ENCODE measurements at regions not wholly inside any gene's neighbourhood (a gene's known extent, or its start where the extent isn't known, plus 50 kb on each side); places are given as distances from the start of the nearest gene placed in this dataset.

DNA sequence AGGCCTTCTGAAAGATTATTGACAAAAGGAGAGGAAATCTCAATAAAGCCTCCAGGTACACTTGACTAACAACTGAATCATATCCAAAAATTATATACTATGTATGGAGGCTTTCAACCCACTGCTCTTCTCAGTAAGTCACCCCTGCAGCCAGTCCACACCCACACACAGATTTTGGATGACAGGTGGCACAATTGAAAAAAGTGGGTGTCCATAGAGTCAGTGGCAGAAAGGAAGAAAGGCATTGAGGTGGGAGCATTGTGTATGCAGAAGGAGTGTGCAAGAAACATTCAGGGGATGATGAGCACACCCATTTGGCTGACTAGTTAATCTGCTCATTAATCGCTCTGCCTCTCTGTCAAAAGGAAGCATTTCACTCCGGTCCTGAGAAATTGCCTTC is 150.6 kb upstream of the IL12B start:
- Histone ChIP-seq H3K4me1 (ENCODE audit: control insufficient read depth in 4 of 4, insufficient read depth in 4 of 4, low read length in 3 of 4) (no peaks in the 10 kb centered on the region), H3K27ac (ENCODE audit: low read depth in 1 of 2, low read length in 2 of 2) (no peak overlapping the region), H3K27me3 (ENCODE audit: control insufficient read depth in 4 of 4, insufficient read depth in 4 of 4, low read length in 3 of 4) (no peaks in the 10 kb centered on the region), H3K4me3 (ENCODE audit: low read depth in 1 of 3, low read length in 3 of 3) (no peak overlapping the region), H3K36me3 (ENCODE audit: control insufficient read depth in 4 of 4, insufficient read depth in 3 of 4, low read depth in 1 of 4, low read length in 3 of 4) (no peaks in the 10 kb centered on the region), H3K9ac (ENCODE audit: low read depth in 1 of 2, low read length in 2 of 2) (no peak overlapping the region), H3K9me3 (ENCODE audit: control insufficient read depth in 4 of 4, low read length in 3 of 4) (no peaks in the 10 kb centered on the region)
- TF ChIP-seq SP1 (IDR thresholded peaks at IDR 0.05), result no peak
- TF ChIP-seq FOXA1 (IDR thresholded peaks at IDR 0.05), result no peak
- TF ChIP-seq RXRA (IDR thresholded peaks at IDR 0.05), result no peak
- TF ChIP-seq NR2F2 (IDR thresholded peaks at IDR 0.05), result no peak
- TF ChIP-seq RAD21 (IDR thresholded peaks at IDR 0.05), result no peak
- no peak for TF ChIP-seq YY1 (IDR thresholded peaks at IDR 0.05)
- no peak for TF ChIP-seq EGR1 (IDR thresholded peaks at IDR 0.05; ENCODE audit: low read depth in 2 of 2)
- no peak for TF ChIP-seq FOXA2 (IDR thresholded peaks at IDR 0.05)
- no peak for TF ChIP-seq TAF1 (conservative IDR thresholded peaks at IDR 0.05)
- WGBS, result 95% methylated on average over 2 of the region's 2 CpGs
- no peak for DNase-seq (ENCODE audit: low spot score)

DNA sequence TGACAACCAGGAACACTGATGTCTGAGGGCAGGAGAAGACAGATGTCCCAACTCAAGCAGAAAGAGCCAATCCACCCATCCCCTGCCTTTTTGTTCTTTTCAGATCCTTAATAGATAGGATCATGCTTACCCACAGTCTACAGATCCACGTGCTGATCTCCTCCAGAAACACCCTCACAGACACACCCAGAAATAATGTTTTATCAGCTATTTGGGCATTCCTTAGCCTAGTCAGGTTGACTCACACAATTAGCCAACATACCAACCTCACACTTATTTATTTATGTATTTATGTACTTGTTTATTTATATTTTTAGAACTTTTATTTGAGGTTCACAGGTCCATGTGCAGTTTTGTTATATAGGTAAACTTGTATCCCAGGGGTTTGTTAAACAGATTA is 151.5 kb upstream of the IL12B start:
- no peak for DNase-seq (ENCODE audit: low spot score)
- H3K4me3 ChIP-seq (ENCODE audit: low read depth in 1 of 3, low read length in 3 of 3), result no peak overlapping the region
- TF ChIP-seq YY1 (IDR thresholded peaks at IDR 0.05) (no peak), RAD21 (IDR thresholded peaks at IDR 0.05) (no peak), NR2F2 (IDR thresholded peaks at IDR 0.05) (no peak)
- TF ChIP-seq, protein P1, sequence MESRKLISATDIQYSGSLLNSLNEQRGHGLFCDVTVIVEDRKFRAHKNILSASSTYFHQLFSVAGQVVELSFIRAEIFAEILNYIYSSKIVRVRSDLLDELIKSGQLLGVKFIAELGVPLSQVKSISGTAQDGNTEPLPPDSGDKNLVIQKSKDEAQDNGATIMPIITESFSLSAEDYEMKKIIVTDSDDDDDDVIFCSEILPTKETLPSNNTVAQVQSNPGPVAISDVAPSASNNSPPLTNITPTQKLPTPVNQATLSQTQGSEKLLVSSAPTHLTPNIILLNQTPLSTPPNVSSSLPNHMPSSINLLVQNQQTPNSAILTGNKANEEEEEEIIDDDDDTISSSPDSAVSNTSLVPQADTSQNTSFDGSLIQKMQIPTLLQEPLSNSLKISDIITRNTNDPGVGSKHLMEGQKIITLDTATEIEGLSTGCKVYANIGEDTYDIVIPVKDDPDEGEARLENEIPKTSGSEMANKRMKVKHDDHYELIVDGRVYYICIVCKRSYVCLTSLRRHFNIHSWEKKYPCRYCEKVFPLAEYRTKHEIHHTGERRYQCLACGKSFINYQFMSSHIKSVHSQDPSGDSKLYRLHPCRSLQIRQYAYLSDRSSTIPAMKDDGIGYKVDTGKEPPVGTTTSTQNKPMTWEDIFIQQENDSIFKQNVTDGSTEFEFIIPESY (IDR thresholded peaks at IDR 0.05), result no peak
- TF ChIP-seq, protein P2, sequence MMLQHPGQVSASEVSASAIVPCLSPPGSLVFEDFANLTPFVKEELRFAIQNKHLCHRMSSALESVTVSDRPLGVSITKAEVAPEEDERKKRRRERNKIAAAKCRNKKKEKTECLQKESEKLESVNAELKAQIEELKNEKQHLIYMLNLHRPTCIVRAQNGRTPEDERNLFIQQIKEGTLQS (IDR thresholded peaks at IDR 0.05), result no peak
- no peaks in the 10 kb centered on the region for H3K27me3 ChIP-seq (ENCODE audit: control insufficient read depth in 4 of 4, insufficient read depth in 4 of 4, low read length in 3 of 4)
- no peak overlapping the region for H3K27ac ChIP-seq (ENCODE audit: low read depth in 1 of 2, low read length in 2 of 2)
- H3K9me3 ChIP-seq (ENCODE audit: control insufficient read depth in 4 of 4, low read length in 3 of 4), result no peaks in the 10 kb centered on the region
- no peak overlapping the region for H3K9ac ChIP-seq (ENCODE audit: low read depth in 1 of 2, low read length in 2 of 2)
- H3K36me3 ChIP-seq (ENCODE audit: control insufficient read depth in 4 of 4, insufficient read depth in 3 of 4, low read depth in 1 of 4, low read length in 3 of 4), result no peaks in the 10 kb centered on the region
- WGBS, result 83% methylated on average over 1 of the region's 1 CpG
- H3K4me1 ChIP-seq (ENCODE audit: control insufficient read depth in 4 of 4, insufficient read depth in 4 of 4, low read length in 3 of 4), result no peaks in the 10 kb centered on the region

DNA sequence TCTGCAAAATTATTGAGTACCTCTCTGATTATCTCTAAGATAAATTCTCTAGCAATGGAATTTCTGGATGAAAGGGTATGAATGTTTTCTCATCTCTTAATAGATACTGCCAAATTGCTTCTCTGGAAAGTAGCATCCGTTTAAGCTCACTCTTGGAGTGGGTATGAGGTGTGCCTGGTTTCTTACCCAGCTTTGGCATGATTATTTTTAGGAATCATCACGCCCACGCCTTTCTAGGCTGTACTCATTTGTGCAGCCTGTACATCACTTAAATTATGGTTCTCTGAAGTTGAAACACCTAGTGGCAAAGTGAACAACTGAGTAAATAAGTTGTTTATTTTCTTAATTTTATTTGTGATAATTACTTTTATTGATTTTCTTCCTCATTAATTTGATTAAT is 156.5 kb upstream of the IL12B start:
- no peaks in the 10 kb centered on the region for H3K36me3 ChIP-seq (ENCODE audit: control insufficient read depth in 4 of 4, insufficient read depth in 3 of 4, low read depth in 1 of 4, low read length in 3 of 4)
- TF ChIP-seq, protein P1 (IDR thresholded peaks at IDR 0.05), result no peak
- no peak for TF ChIP-seq GABPA (IDR thresholded peaks at IDR 0.05 in 1 of 2, conservative IDR thresholded peaks at IDR 0.05 in 1 of 2)
- TF ChIP-seq NR2F2 (IDR thresholded peaks at IDR 0.05), result no peak
- no peak for TF ChIP-seq HNF4A (conservative IDR thresholded peaks at IDR 0.05)
- no peak for TF ChIP-seq RXRA (IDR thresholded peaks at IDR 0.05)
- TF ChIP-seq YY1 (IDR thresholded peaks at IDR 0.05), result no peak
- TF ChIP-seq, protein P3, sequence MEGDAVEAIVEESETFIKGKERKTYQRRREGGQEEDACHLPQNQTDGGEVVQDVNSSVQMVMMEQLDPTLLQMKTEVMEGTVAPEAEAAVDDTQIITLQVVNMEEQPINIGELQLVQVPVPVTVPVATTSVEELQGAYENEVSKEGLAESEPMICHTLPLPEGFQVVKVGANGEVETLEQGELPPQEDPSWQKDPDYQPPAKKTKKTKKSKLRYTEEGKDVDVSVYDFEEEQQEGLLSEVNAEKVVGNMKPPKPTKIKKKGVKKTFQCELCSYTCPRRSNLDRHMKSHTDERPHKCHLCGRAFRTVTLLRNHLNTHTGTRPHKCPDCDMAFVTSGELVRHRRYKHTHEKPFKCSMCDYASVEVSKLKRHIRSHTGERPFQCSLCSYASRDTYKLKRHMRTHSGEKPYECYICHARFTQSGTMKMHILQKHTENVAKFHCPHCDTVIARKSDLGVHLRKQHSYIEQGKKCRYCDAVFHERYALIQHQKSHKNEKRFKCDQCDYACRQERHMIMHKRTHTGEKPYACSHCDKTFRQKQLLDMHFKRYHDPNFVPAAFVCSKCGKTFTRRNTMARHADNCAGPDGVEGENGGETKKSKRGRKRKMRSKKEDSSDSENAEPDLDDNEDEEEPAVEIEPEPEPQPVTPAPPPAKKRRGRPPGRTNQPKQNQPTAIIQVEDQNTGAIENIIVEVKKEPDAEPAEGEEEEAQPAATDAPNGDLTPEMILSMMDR (IDR thresholded peaks at IDR 0.05; ENCODE audit: low read depth, low read length, missing input control), result no peak
- TF ChIP-seq FOXA1 (IDR thresholded peaks at IDR 0.05), result no peak
- TF ChIP-seq TAF1 (conservative IDR thresholded peaks at IDR 0.05), result no peak
- TF ChIP-seq, protein P2 (IDR thresholded peaks at IDR 0.05), result no peak
- no peaks in the 10 kb centered on the region for H3K27me3 ChIP-seq (ENCODE audit: control insufficient read depth in 4 of 4, insufficient read depth in 4 of 4, low read length in 3 of 4)
- H3K4me3 ChIP-seq (ENCODE audit: low read depth in 1 of 3, low read length in 3 of 3), result no peak overlapping the region
- H3K27ac ChIP-seq (ENCODE audit: low read depth in 1 of 2, low read length in 2 of 2), result no peak overlapping the region
- DNase-seq (ENCODE audit: low spot score), result no peak
- no peaks in the 10 kb centered on the region for H3K4me1 ChIP-seq (ENCODE audit: control insufficient read depth in 4 of 4, insufficient read depth in 4 of 4, low read length in 3 of 4)
- no peaks in the 10 kb centered on the region for H3K9me3 ChIP-seq (ENCODE audit: control insufficient read depth in 4 of 4, low read length in 3 of 4)
- 77% methylated on average over 3 of the region's 3 CpGs for WGBS
- no peak overlapping the region for H3K9ac ChIP-seq (ENCODE audit: low read depth in 1 of 2, low read length in 2 of 2)
